Upper lobe of right lung (tissue), 1 donor: ENCODE measurements at regions not wholly inside any gene's neighbourhood (a gene's known extent, or its start where the extent isn't known, plus 50 kb on each side); places are given as distances from the start of the nearest gene placed in this dataset.

Experiments used
- ATAC-seq: fragments of 200-7000 bp; cut with Tn5 transposase; one replicate; pipeline ENCODE4 v1.9.1; 2020; ENCODE audit warnings: mild to moderate bottlenecking, moderate library complexity
- DNase-seq: peaks from one replicate; pipeline ENCODE4 v3.0.0-alpha.2; 2020
- H3K27ac ChIP-seq: fragments of 200-600 bp; one replicate; pipeline ENCODE4 v1.8.0; 2022
- H3K27me3 ChIP-seq: fragments of 200-600 bp; one replicate; pipeline ENCODE4 v1.8.0; 2022; ENCODE audit warnings: mild to moderate bottlenecking
- H3K36me3 ChIP-seq: fragments of 200-600 bp; one replicate; pipeline ENCODE4 v1.8.0; 2022
- H3K4me1 ChIP-seq: fragments of 200-600 bp; one replicate; pipeline ENCODE4 v1.8.0; 2022
- H3K4me3 ChIP-seq: fragments of 200-600 bp; one replicate; pipeline ENCODE4 v1.8.0; 2022; ENCODE audit warnings: mild to moderate bottlenecking
- H3K9me3 ChIP-seq: fragments of 200-600 bp; one replicate; pipeline ENCODE4 v1.8.0; 2022
- CTCF ChIP-seq: fragments of 200-600 bp; IDR thresholded peaks from one replicate; pipeline ENCODE4 v1.8.0; 2022; ENCODE audit warnings: antibody characterized with exemption
- intact Hi-C: fragments of 100-400 bp; cut with DNase I; formaldehyde crosslinking; loops from one replicate; pipeline ENCODE4 v1.11.0; 2022
- donor health status: DM: no; HTN: yes; CAD: no; lungs with severe emphysema.

- no peaks in the 10 kb centered on the region for H3K27me3 ChIP-seq
- ATAC-seq (no peak), DNase-seq (no peak)
- no peak overlapping the region for H3K27ac ChIP-seq
- H3K4me1 ChIP-seq: no peaks in the 10 kb centered on the region
- TF ChIP-seq CTCF: no peak
- intact Hi-C loops: no loop called here
- H3K36me3 ChIP-seq: no peaks in the 10 kb centered on the region
- no peaks in the 10 kb centered on the region for H3K9me3 ChIP-seq
- no peak overlapping the region for H3K4me3 ChIP-seq
Observed at GRCh38 chr5:4990462-4990861, 149.7 kb upstream of the ADAMTS16 start.

- intact Hi-C loops: no loop called here
- Histone ChIP-seq H3K4me3 (no peak overlapping the region), H3K27ac (no peak overlapping the region), H3K4me1 (no peaks in the 10 kb centered on the region), H3K27me3 (no peaks in the 10 kb centered on the region), H3K9me3 (no peaks in the 10 kb centered on the region), H3K36me3 (no peaks in the 10 kb centered on the region)
- no peak for DNase-seq
- ATAC-seq: no peak
- TF ChIP-seq CTCF: no peak
Observed at GRCh38 chr5:4991925-4992324, 148.2 kb upstream of the ADAMTS16 start.

GRCh38 chr5:4995014-4995413 lies 145.1 kb upstream of the ADAMTS16 start:
- intact Hi-C loops: no loop called here
- Histone ChIP-seq H3K9me3 (no peaks in the 10 kb centered on the region), H3K27me3 (no peaks in the 10 kb centered on the region), H3K4me3 (no peak overlapping the region), H3K36me3 (no peaks in the 10 kb centered on the region), H3K4me1 (no peaks in the 10 kb centered on the region), H3K27ac (no peak overlapping the region)
- no peak for ATAC-seq
- DNase-seq: no peak
- no peak for TF ChIP-seq CTCF

GRCh38 chr5:5005353-5005752 lies 134.8 kb upstream of the ADAMTS16 start:
- H3K27ac ChIP-seq: no peak overlapping the region
- no peak for DNase-seq
- intact Hi-C loops: no loop called here
- no peak overlapping the region for H3K4me3 ChIP-seq
- no peak for ATAC-seq
- no peaks in the 10 kb centered on the region for H3K27me3 ChIP-seq
- no peak for TF ChIP-seq CTCF
- H3K9me3 ChIP-seq: no peaks in the 10 kb centered on the region
- H3K36me3 ChIP-seq: no peaks in the 10 kb centered on the region
- H3K4me1 ChIP-seq: no peaks in the 10 kb centered on the region

- ATAC-seq (no peak), DNase-seq (no peak)
- Histone ChIP-seq H3K27me3 (no peaks in the 10 kb centered on the region), H3K27ac (no peak overlapping the region), H3K4me1 (no peaks in the 10 kb centered on the region), H3K36me3 (no peaks in the 10 kb centered on the region), H3K4me3 (no peak overlapping the region), H3K9me3 (no peaks in the 10 kb centered on the region)
- intact Hi-C loops: no loop called here
- no peak for TF ChIP-seq CTCF
Observed at GRCh38 chr5:5006548-5006947, 133.6 kb upstream of the ADAMTS16 start.

- intact Hi-C loops: no loop called here
- Histone ChIP-seq H3K36me3 (no peaks in the 10 kb centered on the region), H3K4me3 (no peak overlapping the region), H3K27ac (no peak overlapping the region), H3K4me1 (no peaks in the 10 kb centered on the region), H3K9me3 (no peaks in the 10 kb centered on the region), H3K27me3 (no peaks in the 10 kb centered on the region)
- ATAC-seq (no peak), DNase-seq (no peak)
- no peak for TF ChIP-seq CTCF
Observed at GRCh38 chr5:5009240-5009639, 130.9 kb upstream of the ADAMTS16 start.
